ENCODE measurements at regions not wholly inside any gene's neighbourhood (a gene's known extent, or its start where the extent isn't known, plus 50 kb on each side); places are given as distances from the start of the nearest gene placed in this dataset.

DNA sequence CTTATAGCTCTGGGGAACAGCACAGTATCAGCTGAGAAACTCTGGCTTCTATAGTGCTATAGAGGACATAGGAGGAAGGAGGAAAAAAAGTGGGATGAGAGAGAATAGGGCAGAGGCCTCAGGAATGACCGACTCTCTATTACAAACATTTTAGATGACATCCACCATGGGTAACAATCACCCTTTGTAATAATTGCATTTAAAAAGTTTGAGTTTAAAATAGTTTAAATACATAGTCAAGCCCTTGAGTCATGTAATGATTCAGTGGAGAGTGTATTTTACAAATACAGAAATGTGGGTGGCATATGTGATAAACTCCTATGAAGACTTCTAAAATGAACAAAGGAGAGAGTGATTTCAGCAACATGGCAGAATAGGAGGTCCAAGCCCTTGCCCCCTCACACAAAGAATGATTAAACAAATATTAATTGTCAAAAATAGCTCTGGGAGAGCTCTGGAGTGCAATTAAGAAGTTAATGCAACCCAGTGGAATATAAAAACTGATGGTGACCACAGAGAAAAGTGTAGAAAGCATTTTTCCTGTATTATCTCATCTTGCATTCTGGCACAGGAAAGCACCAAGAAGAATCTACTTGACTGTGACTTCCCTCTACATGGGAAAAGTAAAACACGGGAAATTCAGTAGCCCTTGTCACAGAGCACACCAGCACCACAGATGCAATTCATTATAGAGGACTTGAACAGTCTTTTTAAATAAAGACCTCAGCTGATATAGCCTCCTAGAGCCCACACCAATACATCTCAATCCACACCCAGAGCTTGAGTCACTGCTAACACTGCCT, 569.0 kb upstream of the SORCS1 start:
- TF ChIP-seq, protein P1, sequence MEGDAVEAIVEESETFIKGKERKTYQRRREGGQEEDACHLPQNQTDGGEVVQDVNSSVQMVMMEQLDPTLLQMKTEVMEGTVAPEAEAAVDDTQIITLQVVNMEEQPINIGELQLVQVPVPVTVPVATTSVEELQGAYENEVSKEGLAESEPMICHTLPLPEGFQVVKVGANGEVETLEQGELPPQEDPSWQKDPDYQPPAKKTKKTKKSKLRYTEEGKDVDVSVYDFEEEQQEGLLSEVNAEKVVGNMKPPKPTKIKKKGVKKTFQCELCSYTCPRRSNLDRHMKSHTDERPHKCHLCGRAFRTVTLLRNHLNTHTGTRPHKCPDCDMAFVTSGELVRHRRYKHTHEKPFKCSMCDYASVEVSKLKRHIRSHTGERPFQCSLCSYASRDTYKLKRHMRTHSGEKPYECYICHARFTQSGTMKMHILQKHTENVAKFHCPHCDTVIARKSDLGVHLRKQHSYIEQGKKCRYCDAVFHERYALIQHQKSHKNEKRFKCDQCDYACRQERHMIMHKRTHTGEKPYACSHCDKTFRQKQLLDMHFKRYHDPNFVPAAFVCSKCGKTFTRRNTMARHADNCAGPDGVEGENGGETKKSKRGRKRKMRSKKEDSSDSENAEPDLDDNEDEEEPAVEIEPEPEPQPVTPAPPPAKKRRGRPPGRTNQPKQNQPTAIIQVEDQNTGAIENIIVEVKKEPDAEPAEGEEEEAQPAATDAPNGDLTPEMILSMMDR (conservative IDR thresholded peaks at IDR 0.05; ENCODE audit: low read depth, low read length): no peak
- no peak for DNase-seq (ENCODE audit: low read depth)
- no peak overlapping the region for H3K4me3 ChIP-seq (ENCODE audit: low read depth, low read length)

DNA sequence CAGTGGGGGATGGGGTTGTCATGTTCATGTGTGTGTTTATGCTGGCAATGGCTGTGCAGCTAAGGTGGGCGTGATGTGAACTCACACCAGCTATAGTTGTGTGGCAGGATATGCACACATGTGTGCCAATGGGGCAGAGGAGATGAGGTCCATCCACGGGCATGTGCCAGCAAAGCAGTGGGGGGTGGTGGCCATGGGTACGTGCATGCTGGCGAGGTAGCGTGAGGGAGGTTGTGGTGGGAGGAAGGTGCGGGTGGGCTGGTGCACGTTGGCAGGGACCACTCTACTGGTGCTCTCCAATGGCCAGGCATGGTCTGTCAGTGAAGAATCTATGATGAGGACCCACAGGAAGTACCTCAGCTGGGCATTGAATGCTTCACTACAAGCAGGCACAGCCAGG, 567.5 kb upstream of the SORCS1 start:
- H3K4me3 ChIP-seq (ENCODE audit: low read depth, low read length): no peak overlapping the region
- TF ChIP-seq, protein P1 (conservative IDR thresholded peaks at IDR 0.05; ENCODE audit: low read depth, low read length): no peak
- DNase-seq (ENCODE audit: low read depth): no peak

DNA sequence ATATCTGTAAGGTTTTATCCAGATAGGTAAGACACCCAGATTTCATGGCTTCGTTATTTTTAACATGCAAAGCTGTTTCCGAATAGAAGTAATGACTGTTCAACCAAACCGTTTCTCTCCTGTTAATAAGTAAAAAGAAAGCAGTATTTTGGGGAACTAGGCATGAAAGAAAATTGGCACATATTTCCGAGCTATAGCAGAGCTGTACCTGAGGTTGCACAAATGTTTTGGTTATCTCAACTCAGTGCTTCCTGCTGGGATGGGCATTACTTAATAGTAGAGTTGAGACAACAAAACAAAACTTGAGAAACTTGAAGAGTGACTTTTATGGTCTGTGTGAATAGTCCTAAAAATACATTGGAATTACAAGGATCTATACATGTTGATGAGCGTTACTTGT, 564.3 kb upstream of the SORCS1 start:
- TF ChIP-seq, protein P1 (conservative IDR thresholded peaks at IDR 0.05; ENCODE audit: low read depth, low read length): no peak
- no peak overlapping the region for H3K4me3 ChIP-seq (ENCODE audit: low read depth, low read length)
- DNase-seq (ENCODE audit: low read depth): peak; percentile 6

- no peak overlapping the region for H3K4me3 ChIP-seq (ENCODE audit: low read depth, low read length)
- DNase-seq (ENCODE audit: low read depth): peak; percentile 32
- TF ChIP-seq, protein P1 (conservative IDR thresholded peaks at IDR 0.05; ENCODE audit: low read depth, low read length): no peak
These were observed 563.3 kb upstream of the SORCS1 start for GRCh38 chr10:107727767-107728317.

- DNase-seq (ENCODE audit: low read depth): no peak
- no peak overlapping the region for H3K4me3 ChIP-seq (ENCODE audit: low read depth, low read length)
- TF ChIP-seq, protein P1 (conservative IDR thresholded peaks at IDR 0.05; ENCODE audit: low read depth, low read length): no peak
These were observed 554.4 kb upstream of the SORCS1 start for GRCh38 chr10:107718864-107719263.

- no peak for DNase-seq (ENCODE audit: low read depth)
- TF ChIP-seq, protein P1 (conservative IDR thresholded peaks at IDR 0.05; ENCODE audit: low read depth, low read length): no peak
- H3K4me3 ChIP-seq (ENCODE audit: low read depth, low read length): no peak overlapping the region
These were observed 552.5 kb upstream of the SORCS1 start for GRCh38 chr10:107717046-107717445.

GRCh38 chr10:107715565-107715964, 551.1 kb upstream of the SORCS1 start:
- TF ChIP-seq, protein P1 (conservative IDR thresholded peaks at IDR 0.05; ENCODE audit: low read depth, low read length): no peak
- H3K4me3 ChIP-seq (ENCODE audit: low read depth, low read length): no peak overlapping the region
- DNase-seq (ENCODE audit: low read depth): no peak
